SK-N-SH (cell line): ENCODE measurements at regions not wholly inside any gene's neighbourhood (a gene's known extent, or its start where the extent isn't known, plus 50 kb on each side); places are given as distances from the start of the nearest gene placed in this dataset.

Experiments
- CTCF ChIA-PET: fragments of 300-600, 350-600 bp; formaldehyde crosslinking; extraction: SDS; loops from one replicate; lab custom pipeline; 2021; lab: Yijun Ruan, JAX
- POLR2A ChIA-PET: fragments of 350-600 bp; sonication (Branson Sonifier 250); formaldehyde crosslinking; extraction: SDS; loops from one replicate; lab custom pipeline; 2020; ENCODE audit warnings: antibody characterized with exemption, inconsistent platforms; lab: Yijun Ruan, JAX
- DNase-seq: peaks from one replicate; pipeline ENCODE4 v3.0.0; 2012
- H2AFZ ChIP-seq: fragments of 200-600 bp; sonication (generic); 2 replicates; pipeline ENCODE4 v1.8.1; 2016; ENCODE audit warnings: antibody characterized with exemption, mild to moderate bottlenecking, low read depth
- H3F3A ChIP-seq: fragments of 200-600 bp; sonication (generic); replicated peaks from 2 replicates; pipeline ENCODE3; 2016; ENCODE audit warnings: antibody characterized with exemption, mild to moderate bottlenecking; ENCODE audit not compliant: insufficient read depth
- H3K27ac ChIP-seq, 2 experiments: fragments of 200-500 bp in 1 of 2; fragments of 200-600 bp in 1 of 2; sonication (Bioruptor generic) in 1 of 2; sonication (generic), shearing (Covaris generic) in 1 of 2; 2 replicates each; pipeline versions ENCODE4 v1.5.1 to v1.6.1; 2014 to 2016; ENCODE audit warnings: low read depth in 2 of 2, inconsistent platforms in 1 of 2, low read length in 1 of 2, mild to moderate bottlenecking in 1 of 2, mixed read lengths in 1 of 2
- H3K27me3 ChIP-seq: fragments of 200-600 bp; sonication (generic), shearing (Covaris generic); 2 replicates; pipeline ENCODE4 v1.6.1; 2016; ENCODE audit warnings: mixed run types; ENCODE audit not compliant: insufficient read depth
- H3K36me3 ChIP-seq, 2 experiments: fragments of 200-500 bp in 1 of 2; fragments of 200-600 bp in 1 of 2; sonication (Bioruptor generic) in 1 of 2; sonication (generic) in 1 of 2; replicated peaks in 1 of 2; 2 replicates each; pipeline versions ENCODE3 to v1.5.1; 2014 to 2016; ENCODE audit warnings: low read length in 1 of 2, mild to moderate bottlenecking in 1 of 2; ENCODE audit not compliant: insufficient read depth in 2 of 2, control insufficient read depth in 1 of 2
- H3K4me1 ChIP-seq, 2 experiments: fragments of 200-500 bp in 1 of 2; fragments of 200-600 bp in 1 of 2; sonication (Bioruptor generic) in 1 of 2; sonication (generic), shearing (Covaris generic) in 1 of 2; 2 replicates each; pipeline versions ENCODE4 v1.5.1 to v1.6.1; 2014 to 2016; ENCODE audit warnings: low read depth in 1 of 2, low read length in 1 of 2, mixed run types in 1 of 2; ENCODE audit not compliant: insufficient read depth in 2 of 2, control insufficient read depth in 1 of 2
- H3K4me2 ChIP-seq: fragments of 200-600 bp; sonication (generic), shearing (Covaris generic); 2 replicates; pipeline ENCODE4 v1.6.1; 2017; ENCODE audit warnings: mixed run types
- H3K4me3 ChIP-seq, 2 experiments: fragments of 200-500 bp in 1 of 2; fragments of 200-600 bp in 1 of 2; sonication (Bioruptor generic) in 1 of 2; sonication (generic), shearing (Covaris generic) in 1 of 2; 2 replicates each; pipeline versions ENCODE4 v1.5.1 to v1.8.1; 2014 to 2016; ENCODE audit warnings: low read depth in 2 of 2, inconsistent platforms in 1 of 2, low read length in 1 of 2, mild to moderate bottlenecking in 1 of 2, mixed read lengths in 1 of 2, moderate library complexity in 1 of 2
- H3K79me2 ChIP-seq: fragments of 200-600 bp; sonication (generic); 2 replicates; pipeline ENCODE4 v1.8.1; 2017; ENCODE audit warnings: mild to moderate bottlenecking; ENCODE audit not compliant: insufficient read depth
- H3K9ac ChIP-seq: fragments of 200-600 bp; sonication (generic); 2 replicates; pipeline ENCODE4 v1.6.1; 2017; ENCODE audit warnings: mixed run types
- H3K9me2 ChIP-seq: fragments of 200-600 bp; sonication (generic); 2 replicates; pipeline ENCODE4 v1.6.1; 2017; ENCODE audit warnings: mixed run types
- H3K9me3 ChIP-seq: fragments of 200-600 bp; sonication (generic); 2 replicates; pipeline ENCODE4 v1.6.1; 2017; ENCODE audit warnings: mixed run types, mild to moderate bottlenecking, moderate library complexity
- H4K20me1 ChIP-seq: fragments of 200-600 bp; sonication (generic); 2 replicates; pipeline ENCODE4 v1.6.1; 2017; ENCODE audit warnings: mild to moderate bottlenecking, mixed run types; ENCODE audit not compliant: insufficient read depth
- GABPA ChIP-seq: IDR thresholded peaks from 2 replicates; pipeline ENCODE4 v1.4.0; 2012; ENCODE audit warnings: low read depth, mild to moderate bottlenecking
- MXI1 ChIP-seq: IDR thresholded peaks from 2 replicates; pipeline ENCODE4 v1.6.1; 2012; ENCODE audit warnings: mild to moderate bottlenecking, low read depth, low read length, improper control_type of control experiment
- NRF1 ChIP-seq: IDR thresholded peaks from 2 replicates; pipeline ENCODE4 v1.6.1; 2012; ENCODE audit warnings: low read depth, mild to moderate bottlenecking, low read length
- RXRA ChIP-seq: IDR thresholded peaks from 2 replicates; pipeline ENCODE4 v1.4.0; 2012; ENCODE audit warnings: low read depth, mild to moderate bottlenecking, borderline replicate concordance
- TEAD4 ChIP-seq: IDR thresholded peaks from 2 replicates; pipeline ENCODE4 v1.4.0; 2012; ENCODE audit warnings: mild to moderate bottlenecking, borderline replicate concordance; ENCODE audit not compliant: insufficient read depth
- WGBS: methylation state at CpG from one replicate; pipeline ENCODE4 v1.1.6; 2017; ENCODE audit warnings: low lambda C conversion rate; 5-methylcytosine and 5-hydroxymethylcytosine counted together

GRCh38 chr1:177333936-177334595, 163.3 kb downstream of the BRINP2 start:
- H3K4me2 ChIP-seq: no peak overlapping the region
- no peak overlapping the region for H3K27ac ChIP-seq
- no peaks in the 10 kb centered on the region for H3K9me3 ChIP-seq
- no peaks in the 10 kb centered on the region for H3K9me2 ChIP-seq
- no peaks in the 10 kb centered on the region for H4K20me1 ChIP-seq
- TF ChIP-seq GABPA: no peak
- TF ChIP-seq NRF1: no peak
- TF ChIP-seq RXRA: no peak
- TF ChIP-seq MXI1: peak; percentile 44; the same call in 1 of the 2 replicates
- TF ChIP-seq TEAD4: no peak
- CTCF ChIA-PET: interaction anchor here (0.7 to 1.2 kb wide), 5 partner anchors 10 to 436 kb away, joined by 3 to 5 read pairs (median 4); no protein-coding TSS in a partner anchor
- peak; percentile 19 for DNase-seq
- H2AFZ ChIP-seq: no peak overlapping the region
- POLR2A ChIA-PET: no interaction called here
- H3K27me3 ChIP-seq: no peaks in the 10 kb centered on the region
- no peaks in the 10 kb centered on the region for H3F3A ChIP-seq
- whole genome bisulfite sequencing: 25% methylated on average over 4 of the region's 4 CpGs
- H3K4me3 ChIP-seq: no peak overlapping the region
- no peaks in the 10 kb centered on the region for H3K36me3 ChIP-seq
- H3K9ac ChIP-seq: no peak overlapping the region
- H3K4me1 ChIP-seq: no peaks in the 10 kb centered on the region
- H3K79me2 ChIP-seq: no peaks in the 10 kb centered on the region
